HG02885 (cell line): ENCODE measurements at regions not wholly inside any gene's neighbourhood (a gene's known extent, or its start where the extent isn't known, plus 50 kb on each side); places are given as distances from the start of the nearest gene placed in this dataset.
"Not testable (repeated sequence)": the region's sequence is repeated elsewhere in the genome, so short reads cannot be mapped to it uniquely, and the experiment has no call there.

ENCODE experiments used
- ATAC-seq: cut with Tn5 transposase; IDR thresholded peaks from one replicate; pipeline ENCODE4 v1.9.1; 2021; ENCODE audit warnings: mild to moderate bottlenecking; ENCODE audit not compliant: unreplicated experiment, poor library complexity

- no peak for ATAC-seq
These were observed 1389.0 kb downstream of the PCDH9 start for GRCh38 chr13:65841156-65841555.

GRCh38 chr13:65836066-65836465 is 1394.1 kb downstream of the PCDH9 start:
- ATAC-seq = no peak

GRCh38 chr13:65834897-65835296 is 1395.2 kb downstream of the PCDH9 start:
- no peak for ATAC-seq

- ATAC-seq = no peak
These were observed 1399.5 kb downstream of the PCDH9 start for GRCh38 chr13:65830411-65831205.

GRCh38 chr13:65829241-65830008 is 1400.7 kb downstream of the PCDH9 start:
- no peak for ATAC-seq

- ATAC-seq = no peak
These were observed 1403.5 kb downstream of the PCDH9 start for GRCh38 chr13:65826657-65827056.

GRCh38 chr13:65825039-65825438 is 1405.1 kb downstream of the PCDH9 start:
- no peak for ATAC-seq

GRCh38 chr13:65808061-65808460 is 1422.1 kb downstream of the PCDH9 start:
- ATAC-seq = no peak

GRCh38 chr13:65803530-65804392 is 1426.4 kb downstream of the PCDH9 start:
- ATAC-seq = no peak

GRCh38 chr13:65789815-65790214 is 1440.3 kb downstream of the PCDH9 start:
- no peak for ATAC-seq

- no peak for ATAC-seq
These were observed 1443.1 kb downstream of the PCDH9 start for GRCh38 chr13:65787082-65787481.

- ATAC-seq = no peak
These were observed 1445.9 kb downstream of the PCDH9 start for GRCh38 chr13:65784088-65784816.

GRCh38 chr13:65783383-65783782 is 1446.8 kb downstream of the PCDH9 start:
- no peak for ATAC-seq

- ATAC-seq = not testable (repeated sequence)
These were observed 1458.3 kb downstream of the PCDH9 start for GRCh38 chr13:65771704-65772313.

- no peak for ATAC-seq
These were observed 1461.6 kb downstream of the PCDH9 start for GRCh38 chr13:65768545-65768944.

GRCh38 chr13:65763811-65764210 is 1466.3 kb downstream of the PCDH9 start:
- ATAC-seq = no peak

GRCh38 chr13:65762012-65762411 is 1468.1 kb downstream of the PCDH9 start:
- no peak for ATAC-seq

GRCh38 chr13:65756071-65756671 is 1474.0 kb downstream of the PCDH9 start:
- ATAC-seq = no peak

GRCh38 chr13:65748227-65748626 is 1481.9 kb downstream of the PCDH9 start:
- ATAC-seq = no peak
